Stimulated activated CD8-positive, alpha-beta memory T cell treated with anti-CD3 and anti-CD28 coated beads, Interleukin-7, amount 100 ng/mL, for 48 hours (primary cell): ENCODE measurements at regions not wholly inside any gene's neighbourhood (a gene's known extent, or its start where the extent isn't known, plus 50 kb on each side); places are given as distances from the start of the nearest gene placed in this dataset.
A peak's percentile ranks its signal among the peaks of the same experiment; 100 is the strongest.
"Not testable (repeated sequence)": the region's sequence is repeated elsewhere in the genome, so short reads cannot be mapped to it uniquely, and the experiment has no call there.

Experiments
- DNase-seq, 2 donors: peaks; one replicate each; pipeline ENCODE4 v3.0.0-alpha.2; 2020; ENCODE audit warnings: low read depth in 1 of 2; ENCODE audit errors: extremely low read depth in 1 of 2

DNA sequence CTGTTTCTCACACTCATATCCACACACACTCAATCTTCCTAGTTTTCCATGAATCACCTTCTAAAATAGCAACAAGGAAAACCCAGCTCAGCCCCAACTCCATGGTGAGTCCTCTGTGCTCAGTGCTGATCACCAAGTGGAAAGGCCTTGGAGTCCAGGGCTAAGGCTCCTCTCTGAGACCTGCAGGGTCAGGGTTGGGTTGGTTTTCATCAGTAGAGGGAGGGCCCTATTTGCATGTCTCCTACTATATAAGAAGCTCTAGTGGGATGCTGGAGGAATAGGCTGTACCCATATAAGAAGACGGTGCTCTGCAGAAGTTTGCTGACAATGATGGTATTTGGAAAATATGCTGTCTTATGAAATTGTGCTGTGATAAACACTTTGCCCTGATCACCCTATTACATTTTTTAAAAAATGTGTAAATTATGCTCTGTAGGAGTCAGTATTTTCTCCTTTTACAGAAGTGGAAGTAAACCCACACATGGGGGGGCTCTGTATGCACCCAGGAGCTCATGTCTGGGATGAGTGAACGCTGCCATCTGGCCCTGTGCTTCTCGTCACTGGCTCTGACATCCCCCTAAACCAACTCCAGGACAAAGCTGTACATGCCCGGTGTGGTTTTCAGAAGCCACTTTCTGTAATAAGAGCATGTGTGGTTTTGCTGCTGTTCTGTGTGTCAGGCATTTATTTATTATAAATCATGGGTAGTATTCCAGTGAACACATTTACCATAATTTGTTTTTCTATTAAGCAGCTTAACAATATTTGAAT lies 536.3 kb downstream of the TMEM121 start:
- DNase-seq: no peak

DNA sequence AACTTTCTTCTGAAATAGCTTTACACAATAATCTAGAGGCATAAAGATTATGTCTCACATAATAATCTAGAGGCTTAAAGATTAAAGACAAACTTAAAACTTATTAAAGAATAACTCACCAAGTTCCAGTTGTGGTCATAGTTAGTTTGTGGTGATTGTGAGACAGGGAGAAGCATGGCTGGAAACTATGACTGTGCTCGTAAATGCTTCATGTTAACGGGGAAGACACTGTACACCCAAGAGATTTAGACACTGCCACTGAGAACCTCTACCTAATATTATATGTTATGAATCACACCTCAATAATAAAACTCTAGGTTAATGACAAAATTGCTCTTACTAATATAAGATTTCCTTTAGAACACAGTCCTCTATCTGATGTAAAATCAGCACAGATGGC lies 541.6 kb downstream of the TMEM121 start:
- DNase-seq: no peak

DNA sequence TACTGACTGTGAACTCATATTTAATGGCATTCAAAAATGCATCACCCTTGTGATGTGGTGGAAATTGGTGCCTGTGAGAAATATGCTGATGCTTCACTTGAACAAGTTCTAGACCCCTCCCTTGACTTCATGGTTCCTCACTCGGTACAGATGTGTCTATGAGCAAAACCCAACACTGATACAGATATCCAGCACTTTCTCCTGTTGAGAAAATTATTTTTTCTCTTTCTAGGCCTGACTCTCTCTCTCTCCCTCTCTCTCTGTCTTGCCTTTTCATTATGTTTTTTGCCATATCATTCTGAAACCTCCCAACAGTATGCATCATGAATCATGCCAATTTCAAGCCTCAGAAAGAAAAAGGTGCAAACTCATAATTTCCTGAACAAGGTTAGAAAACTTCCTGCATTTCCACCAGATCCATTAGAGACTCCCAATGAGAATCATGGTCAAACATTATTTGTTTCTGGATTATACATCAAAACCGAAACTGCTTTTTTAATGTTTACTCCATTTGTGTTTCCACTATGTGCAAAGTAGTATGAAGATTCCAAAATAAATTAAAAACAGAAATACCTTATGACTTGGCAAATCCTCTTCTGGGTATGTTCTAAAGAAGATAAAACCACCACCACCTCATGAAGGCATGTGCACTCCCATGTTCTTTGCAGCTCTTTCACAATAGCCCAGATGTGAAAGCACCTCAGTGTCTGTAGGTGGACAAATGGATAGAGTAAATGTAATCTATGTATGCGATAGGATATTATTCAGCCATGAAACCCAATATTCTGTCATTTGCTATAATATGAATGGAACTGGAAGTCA lies 543.6 kb downstream of the TMEM121 start:
- no peak for DNase-seq

DNA sequence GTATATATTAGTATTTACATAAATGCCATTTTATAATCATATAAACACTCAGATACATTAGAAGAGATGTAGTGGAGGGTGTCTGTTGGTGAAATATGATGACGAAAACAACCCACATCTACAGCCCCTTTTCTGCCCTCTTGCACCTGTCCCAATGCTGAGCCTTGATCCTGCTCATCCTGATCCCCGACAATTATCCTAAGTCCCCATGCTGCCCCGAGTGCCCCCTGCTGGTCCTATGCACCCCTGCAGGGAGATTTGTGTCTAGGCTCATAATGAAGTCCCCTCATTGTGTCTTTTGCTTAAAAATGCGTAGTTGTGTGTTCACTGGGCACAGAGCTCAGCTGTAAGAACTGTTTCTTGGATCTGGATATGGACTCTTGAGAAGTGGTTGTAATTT lies 554.5 kb downstream of the TMEM121 start:
- DNase-seq: no peak

DNA sequence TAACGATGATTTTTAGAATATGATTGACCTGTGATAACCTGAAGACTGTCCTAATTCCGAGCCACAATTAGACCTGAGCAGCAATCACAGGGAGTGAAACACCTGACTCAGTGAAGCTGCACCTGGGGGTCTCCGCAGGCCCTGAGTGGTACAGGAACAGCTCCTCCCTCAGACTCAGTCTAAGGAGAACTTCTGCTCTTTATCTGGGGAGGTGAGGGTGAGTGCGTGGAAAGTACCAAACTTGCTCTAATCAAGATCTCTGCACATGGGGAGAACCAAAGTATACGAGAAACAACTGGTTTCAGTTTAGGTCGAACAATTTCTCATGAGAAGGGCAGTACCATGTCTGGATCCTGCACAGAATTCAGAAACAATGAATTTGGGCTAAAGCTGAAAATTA lies 555.3 kb downstream of the TMEM121 start:
- not testable (repeated sequence) for DNase-seq

- DNase-seq: no peak
Measured at GRCh38 chr14:106083082-106083481, 556.7 kb downstream of the TMEM121 start.

DNA sequence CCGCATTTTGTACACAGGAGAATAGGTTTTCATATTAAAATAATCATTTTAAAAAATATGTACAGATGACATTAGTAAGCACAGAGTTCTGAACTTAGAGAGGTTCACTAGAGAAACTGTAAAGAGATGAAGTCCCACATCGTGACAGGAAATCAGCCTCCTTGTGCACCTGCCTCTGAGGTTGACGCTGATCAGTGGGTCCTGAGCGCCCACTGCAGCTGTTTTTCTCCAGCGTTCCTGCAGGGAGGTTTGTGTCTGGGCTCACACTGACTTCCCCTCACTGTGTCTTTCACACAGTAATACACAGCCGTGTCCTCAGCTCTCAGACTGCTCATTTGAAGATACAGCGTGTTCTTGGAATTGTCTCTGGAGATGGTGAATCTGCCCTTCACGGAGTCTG lies 561.5 kb downstream of the TMEM121 start:
- no peak for DNase-seq

DNA sequence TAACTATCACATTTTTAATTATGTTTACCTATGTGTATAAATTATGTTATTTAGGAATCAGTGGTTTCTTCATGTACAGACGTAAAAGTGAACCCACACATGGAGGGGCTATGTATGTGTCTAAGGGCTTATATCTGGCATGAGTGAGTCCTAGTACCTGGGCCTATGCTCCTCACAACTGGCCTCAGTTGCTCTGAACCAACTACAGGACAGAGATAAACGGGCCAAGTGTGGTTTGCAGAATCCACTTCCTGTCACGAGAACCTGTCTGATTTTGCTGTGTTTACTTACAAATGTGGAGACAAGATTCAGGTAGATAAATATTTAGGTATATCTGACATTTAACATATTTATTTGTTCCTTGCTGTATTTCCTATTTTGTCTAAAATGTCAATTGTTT lies 562.5 kb downstream of the TMEM121 start:
- DNase-seq: not testable (repeated sequence)

GRCh38 chr14:106094654-106095189 lies 568.3 kb downstream of the TMEM121 start:
- peak in 1 of 2 donors; percentile 84 for DNase-seq

DNA sequence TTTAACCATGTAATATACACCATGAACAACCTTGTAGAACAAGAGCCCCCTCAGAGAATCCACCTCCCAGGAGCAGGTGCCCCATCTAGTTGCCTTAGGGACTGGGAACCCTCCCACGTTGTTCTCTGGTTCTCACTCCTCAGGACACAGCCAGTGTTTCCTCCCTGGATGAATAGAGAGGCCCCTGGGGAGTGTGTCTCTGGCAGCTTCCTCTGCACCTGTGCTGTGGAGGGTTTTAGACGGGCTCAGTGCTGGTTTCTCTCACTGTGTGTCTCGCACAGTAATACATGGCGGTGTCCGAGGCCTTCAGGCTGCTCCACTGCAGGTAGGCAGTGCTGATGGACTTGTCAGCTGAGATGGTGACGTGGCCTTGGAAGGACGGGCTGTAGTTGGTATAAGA lies 581.3 kb downstream of the TMEM121 start:
- no peak for DNase-seq

DNA sequence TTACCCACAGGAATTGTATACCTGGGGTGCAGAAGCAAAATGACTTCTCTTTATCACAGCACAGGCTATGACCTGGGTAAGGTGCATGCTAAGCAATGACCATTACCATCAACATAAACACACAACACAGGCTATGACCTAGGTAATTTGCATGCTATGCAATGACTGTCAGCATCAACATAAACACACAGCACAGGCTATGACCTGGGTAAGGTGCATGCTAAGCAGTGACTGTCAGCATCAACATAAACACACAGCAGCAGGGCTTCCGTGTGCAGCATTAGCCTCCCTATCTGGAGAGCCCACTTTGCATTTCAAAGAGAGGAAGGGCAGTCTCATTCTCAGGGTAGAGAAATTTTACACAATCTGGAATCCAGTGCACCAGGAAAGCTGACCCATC lies 583.0 kb downstream of the TMEM121 start:
- no peak for DNase-seq

GRCh38 chr14:106115401-106115800 lies 589.0 kb downstream of the TMEM121 start:
- DNase-seq: no peak

- DNase-seq: peak in 1 of 2 donors; percentile 6
Measured at GRCh38 chr14:106116339-106116930, 590.1 kb downstream of the TMEM121 start.

- DNase-seq: no peak
Measured at GRCh38 chr14:106120101-106120500, 593.7 kb downstream of the TMEM121 start.

DNA sequence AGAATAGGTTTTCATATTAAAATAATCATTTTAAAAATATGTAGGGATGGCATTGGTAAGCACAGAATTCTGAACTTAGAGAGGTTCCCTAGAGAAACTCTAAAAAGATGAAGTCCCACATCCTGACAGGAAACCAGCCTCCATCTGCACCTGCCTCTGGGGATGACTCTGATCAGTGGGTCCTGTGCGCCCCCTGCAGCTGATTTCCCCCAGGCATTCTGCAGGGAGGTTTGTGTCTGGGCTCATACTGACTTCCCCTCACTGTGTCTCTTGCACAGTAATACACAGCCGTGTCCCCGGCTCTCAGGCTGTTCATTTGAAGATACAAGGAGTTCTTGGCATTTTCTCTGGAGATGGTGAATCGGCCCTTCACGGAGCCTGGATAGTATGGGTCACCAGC lies 602.9 kb downstream of the TMEM121 start:
- DNase-seq: no peak

- not testable (repeated sequence) for DNase-seq
Measured at GRCh38 chr14:106129904-106130661, 603.7 kb downstream of the TMEM121 start.

- not testable (repeated sequence) for DNase-seq
Measured at GRCh38 chr14:106133126-106133525, 606.7 kb downstream of the TMEM121 start.

DNA sequence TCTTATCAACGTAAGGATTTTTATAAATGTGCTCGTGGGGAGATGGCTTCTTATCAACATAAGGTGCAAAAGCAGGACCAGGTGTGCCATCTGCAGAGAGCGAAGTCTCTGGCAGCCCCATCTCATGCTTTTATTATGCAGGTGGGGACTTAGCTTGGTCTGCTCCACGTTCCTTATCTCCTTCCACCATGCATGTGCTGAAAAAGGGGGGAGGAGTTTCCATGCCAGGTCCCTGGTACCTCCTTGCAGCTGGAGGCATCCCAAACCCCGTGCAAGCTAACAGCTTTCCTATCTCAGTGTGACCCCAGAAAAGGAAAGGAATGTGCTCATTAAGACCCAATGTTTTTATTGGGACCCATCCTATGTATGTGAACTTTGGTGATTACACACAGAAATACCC lies 608.5 kb downstream of the TMEM121 start:
- DNase-seq: no peak

- DNase-seq: peak in 1 of 2 donors; percentile 64
Measured at GRCh38 chr14:106141242-106142220, 615.1 kb downstream of the TMEM121 start.
